Caki2 (cell line): ENCODE measurements at regions not wholly inside any gene's neighbourhood (a gene's known extent, or its start where the extent isn't known, plus 50 kb on each side); places are given as distances from the start of the nearest gene placed in this dataset.

ENCODE experiments used
- DNase-seq: peaks from one replicate; pipeline ENCODE4 v3.0.0-alpha.2; 2015; ENCODE audit warnings: low read depth
- in situ Hi-C: cut with HindIII; loops from 2 replicates; pipeline ENCODE4 v1.10.0; 2016; ENCODE audit warnings: low sequenced_read_pairs, low pct_unique_long_range_greater_than_20kb, mixed read lengths

- in situ Hi-C loops: no loop called here
- DNase-seq: no peak
These were observed 105.3 kb upstream of the CLDN14 start for GRCh38 chr21:36584980-36585940.

GRCh38 chr21:36587388-36587787, 107.5 kb upstream of the CLDN14 start:
- in situ Hi-C loops: no loop called here
- DNase-seq: no peak

DNA sequence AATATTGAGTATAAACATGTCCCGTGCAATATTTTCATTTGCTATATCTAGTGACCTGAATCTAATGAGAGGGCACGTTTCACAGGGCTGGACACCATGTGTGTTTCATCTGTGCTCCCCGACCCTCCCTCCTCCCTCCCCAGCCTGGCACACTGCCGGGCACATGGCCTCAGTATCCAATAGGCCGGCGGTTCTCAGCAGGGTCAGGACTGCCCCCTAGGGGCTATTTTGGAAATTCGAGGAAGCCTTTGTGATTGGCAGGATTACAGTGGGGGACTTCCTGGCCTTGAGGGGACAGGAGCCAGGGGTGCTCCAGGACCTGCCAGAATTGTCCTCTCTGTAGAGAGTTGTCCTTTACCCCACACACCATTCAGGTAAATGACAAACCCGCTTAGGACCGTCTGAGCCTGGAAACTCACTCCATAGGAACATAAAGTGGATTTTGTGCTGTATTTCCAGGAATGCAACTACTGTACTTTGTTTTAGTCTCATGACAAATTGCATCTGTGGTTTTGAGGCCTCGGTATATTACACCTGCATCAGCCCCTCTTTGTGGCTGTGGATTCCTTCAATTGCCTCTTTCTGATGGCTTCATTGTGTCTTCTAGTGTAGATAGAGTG, 109.5 kb upstream of the SIM2 start:
- no peak for DNase-seq
- in situ Hi-C loops: no loop called here

DNA sequence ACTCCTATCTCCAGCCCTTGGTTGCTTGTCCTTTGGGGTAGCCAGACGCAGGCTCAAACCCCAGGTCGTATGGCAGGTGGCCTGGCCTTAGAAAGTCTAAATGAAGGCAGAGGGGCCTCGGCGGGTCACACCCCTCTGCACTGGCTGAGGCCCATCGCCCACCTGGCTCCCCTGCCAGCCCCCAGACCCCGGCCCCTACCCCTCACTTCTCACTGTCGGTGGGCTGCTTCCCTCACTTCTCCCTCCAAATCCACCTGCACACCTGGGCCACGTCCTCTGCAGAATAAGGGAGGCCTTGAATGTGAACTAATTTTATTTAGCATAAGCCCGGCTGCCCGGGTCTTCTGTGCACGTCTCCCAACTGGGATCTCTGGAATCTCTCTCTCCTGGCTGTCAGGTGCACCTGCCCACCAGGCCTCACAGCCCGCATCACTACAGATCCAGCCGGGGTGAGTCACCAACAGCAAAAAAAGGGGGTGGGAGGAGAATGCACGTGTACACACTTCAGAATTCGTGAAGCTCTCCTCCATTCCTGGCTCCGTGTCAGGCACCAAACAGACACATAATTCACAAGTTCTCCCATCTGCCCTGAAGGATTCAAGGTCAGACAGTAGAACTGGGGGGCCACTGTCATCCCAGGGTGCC, 107.5 kb upstream of the SIM2 start:
- DNase-seq: no peak
- in situ Hi-C loops: no loop called here

GRCh38 chr21:36596174-36596573, 102.7 kb upstream of the SIM2 start:
- in situ Hi-C loops: no loop called here
- DNase-seq: no peak

GRCh38 chr21:36601362-36601761, 97.6 kb upstream of the SIM2 start:
- in situ Hi-C loops: no loop called here

GRCh38 chr21:36602735-36603134, 96.2 kb upstream of the SIM2 start:
- in situ Hi-C loops: no loop called here
- DNase-seq: no peak

More at GRCh38 chr21:36601362-36601761, 97.6 kb upstream of the SIM2 start:
- no peak for DNase-seq

GRCh38 chr21:36603221-36603620, 95.7 kb upstream of the SIM2 start:
- DNase-seq: no peak
- in situ Hi-C loops: no loop called here

DNA sequence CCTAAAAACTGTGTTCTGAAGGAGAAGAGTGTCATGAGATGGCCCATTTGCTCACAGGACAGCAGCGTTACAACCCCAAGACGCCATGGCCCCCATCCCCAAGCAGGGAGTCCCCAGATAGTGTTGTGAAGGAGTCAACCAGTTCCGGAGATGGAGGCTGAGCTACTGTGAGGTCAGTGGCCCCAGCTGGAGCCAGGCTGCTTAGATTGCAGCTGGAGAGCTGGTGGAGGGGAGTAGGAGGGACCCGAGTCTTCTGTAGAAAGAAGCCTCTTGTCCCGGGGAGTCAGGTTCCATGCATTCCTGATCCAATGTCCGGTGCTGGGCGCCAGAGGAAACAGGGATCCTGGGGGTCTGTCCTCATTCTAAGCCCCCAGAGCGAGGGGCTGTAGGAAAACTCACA, 93.5 kb upstream of the SIM2 start:
- in situ Hi-C loops: no loop called here
- no peak for DNase-seq

GRCh38 chr21:36606287-36606982, 92.5 kb upstream of the SIM2 start:
- no peak for DNase-seq
- in situ Hi-C loops: no loop called here

DNA sequence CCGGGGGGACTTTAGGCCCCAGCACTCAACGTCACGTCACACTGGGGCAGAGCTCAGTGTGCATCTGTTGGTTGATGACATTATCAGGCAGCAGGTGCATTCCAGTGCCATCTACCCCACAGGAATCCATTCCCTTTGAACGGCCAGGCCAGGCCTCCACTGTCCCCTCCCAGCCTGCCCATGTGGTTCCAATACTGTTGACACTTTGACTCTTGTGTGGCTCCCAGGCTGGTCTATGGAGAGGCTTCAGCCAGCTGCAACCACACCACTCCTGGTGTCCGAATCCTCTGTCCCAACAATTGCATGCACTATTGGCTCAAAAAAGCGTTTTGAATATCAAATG, 92.0 kb upstream of the SIM2 start:
- no peak for DNase-seq

DNA sequence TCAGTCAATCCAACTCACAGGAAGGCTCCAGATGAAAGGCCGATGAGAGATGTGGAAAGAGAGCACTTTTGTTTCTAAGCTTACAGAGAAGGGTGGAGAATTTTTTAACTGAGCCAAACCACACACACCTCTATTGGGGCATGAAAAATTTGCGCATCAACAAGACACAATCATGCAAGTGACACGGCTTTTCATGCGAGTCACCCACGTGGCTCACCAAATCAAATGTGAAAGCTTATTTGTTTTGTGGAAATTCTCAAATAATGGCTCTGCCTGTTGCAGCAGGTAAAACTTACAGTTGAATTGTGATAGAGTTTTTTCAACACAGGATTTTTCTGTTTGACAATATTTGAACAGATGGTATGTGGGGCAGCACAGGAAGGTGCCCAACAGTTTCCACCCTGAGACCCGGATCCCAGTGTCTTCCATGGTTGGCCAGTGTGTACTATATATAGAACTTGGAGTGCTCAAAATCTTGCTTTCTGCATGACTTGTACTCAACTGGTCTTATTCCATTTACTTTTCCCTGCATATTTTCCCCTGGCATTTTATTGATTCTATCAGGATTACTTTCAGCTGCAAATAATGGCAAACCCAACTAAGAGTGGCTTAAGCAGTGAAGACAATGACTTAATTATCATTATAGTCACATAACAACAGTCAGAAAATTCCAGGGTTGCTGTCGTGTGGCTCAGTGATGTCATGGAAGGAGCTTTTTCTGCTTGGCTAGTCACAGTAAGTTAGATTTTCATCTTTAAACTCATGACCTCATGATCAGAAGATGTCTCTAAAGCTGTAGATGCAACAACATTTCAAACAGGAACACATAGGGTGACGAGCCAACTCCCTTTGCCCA, 90.6 kb upstream of the SIM2 start:
- DNase-seq: peak; percentile 46
- in situ Hi-C loops: no loop called here

More for the DNA sequence above, 92.0 kb upstream of the SIM2 start:
- in situ Hi-C loops: no loop called here

DNA sequence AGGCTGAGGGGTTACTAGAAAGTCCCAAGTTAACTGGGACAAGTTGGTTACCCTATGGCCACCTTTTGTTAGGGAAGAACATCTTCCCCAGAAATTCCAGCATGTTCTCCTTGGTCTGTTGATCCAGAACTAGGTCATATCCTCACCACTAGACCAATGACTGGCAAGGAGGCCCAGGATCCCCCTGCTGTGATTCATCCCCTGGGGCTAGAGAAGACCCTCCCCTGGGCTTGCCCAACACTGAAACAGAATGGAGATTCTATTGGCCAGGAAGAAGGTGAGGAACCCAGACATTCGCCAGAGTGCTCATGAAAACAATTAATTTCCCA, 90.1 kb upstream of the SIM2 start:
- peak; percentile 44 for DNase-seq

GRCh38 chr21:36609654-36610053, 89.3 kb upstream of the SIM2 start:
- in situ Hi-C loops: no loop called here
- DNase-seq: no peak

More for the DNA sequence above, 90.1 kb upstream of the SIM2 start:
- in situ Hi-C loops: no loop called here

DNA sequence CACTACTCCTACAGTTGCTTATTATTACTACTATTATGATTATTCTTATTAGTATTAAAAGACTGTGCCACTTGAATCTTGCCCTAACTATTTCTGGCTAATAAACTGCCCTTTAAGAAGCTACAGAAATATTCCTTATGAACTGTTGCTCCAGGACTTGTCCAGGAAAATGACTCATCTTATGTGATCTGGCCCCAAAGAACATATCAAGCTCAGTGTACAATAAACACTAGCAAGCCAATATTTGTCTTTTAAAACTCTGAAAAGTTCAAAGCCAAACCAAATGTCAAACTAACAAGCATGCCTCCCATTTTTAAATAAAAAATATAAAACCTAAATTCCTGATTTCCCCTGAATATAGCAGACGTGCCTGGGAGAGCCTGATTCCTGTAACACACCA, 88.7 kb upstream of the SIM2 start:
- in situ Hi-C loops: no loop called here
- DNase-seq: no peak

- in situ Hi-C loops: no loop called here
- no peak for DNase-seq
These were observed 88.0 kb upstream of the SIM2 start for GRCh38 chr21:36610935-36611334.

DNA sequence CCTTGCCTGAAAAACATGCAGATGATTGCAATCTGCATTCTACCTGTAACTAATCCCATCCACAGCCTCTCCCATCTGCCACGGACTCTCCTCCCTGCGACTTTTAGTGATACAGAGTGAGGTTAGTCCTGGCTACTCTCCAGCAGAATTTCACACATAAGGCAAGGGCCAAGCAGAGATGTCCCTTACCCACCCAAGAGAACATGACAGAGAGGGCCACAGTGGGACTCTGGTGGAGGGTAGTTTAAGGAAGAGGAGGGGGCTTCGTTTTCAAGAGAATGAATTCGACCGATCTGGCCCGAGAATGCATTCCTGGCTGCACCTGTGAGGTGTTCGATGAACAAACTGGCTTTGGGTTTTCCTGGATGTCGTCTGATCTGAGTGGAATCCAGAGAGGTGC, 87.5 kb upstream of the SIM2 start:
- no peak for DNase-seq

DNA sequence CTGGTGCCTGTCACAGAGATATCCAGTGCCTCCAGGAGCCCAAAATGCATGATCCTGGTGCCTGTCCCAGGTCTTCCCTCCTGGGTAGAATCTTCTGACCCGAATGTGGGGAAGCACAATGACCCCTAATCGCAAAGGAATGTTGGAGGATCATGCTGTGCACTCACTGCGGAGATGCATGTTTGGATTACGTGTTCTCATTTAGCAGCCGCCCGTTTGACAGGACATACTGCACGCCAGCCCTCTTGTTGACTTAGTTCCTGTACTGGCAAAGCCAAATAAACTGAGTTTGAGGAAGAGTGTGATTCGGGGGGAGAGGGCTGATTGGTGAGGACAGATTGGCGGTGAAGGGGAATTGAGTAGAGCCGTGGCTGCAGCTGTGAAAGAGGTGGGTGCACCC, 85.9 kb upstream of the SIM2 start:
- no peak for DNase-seq

More for the DNA sequence above, 87.5 kb upstream of the SIM2 start:
- in situ Hi-C loops: no loop called here

More for the DNA sequence above, 85.9 kb upstream of the SIM2 start:
- in situ Hi-C loops: no loop called here
